Loucy (cell line): ENCODE measurements at regions not wholly inside any gene's neighbourhood (a gene's known extent, or its start where the extent isn't known, plus 50 kb on each side); places are given as distances from the start of the nearest gene placed in this dataset.

Source experiments
- H2AFZ ChIP-seq: fragments of 200-600 bp; sonication (generic); 2 replicates; pipeline ENCODE4 v1.6.0; 2016; ENCODE audit warnings: antibody characterized with exemption, mild to moderate bottlenecking, low read length, moderate library complexity
- H3F3A ChIP-seq: fragments of 200-600 bp; 2 replicates; pipeline ENCODE4 v1.6.0; 2016; ENCODE audit warnings: antibody characterized with exemption, low read depth, mild to moderate bottlenecking
- H3K27me3 ChIP-seq: fragments of 200-600 bp; sonication (generic); 2 replicates; pipeline ENCODE4 v1.6.1; 2014; ENCODE audit warnings: low read length, mild to moderate bottlenecking; ENCODE audit not compliant: insufficient read depth, poor library complexity, severe bottlenecking
- H3K36me3 ChIP-seq: fragments of 200-600 bp; sonication (generic); 2 replicates; pipeline ENCODE4 v1.6.1; 2016; ENCODE audit warnings: low read length; ENCODE audit not compliant: insufficient read depth
- H3K4me1 ChIP-seq: fragments of 200-600 bp; sonication (generic); 2 replicates; pipeline ENCODE4 v1.5.1; 2014; ENCODE audit warnings: low read length, mild to moderate bottlenecking; ENCODE audit not compliant: insufficient read depth, poor library complexity, severe bottlenecking
- H3K4me2 ChIP-seq: fragments of 200-600 bp; sonication (generic); 2 replicates; pipeline ENCODE4 v1.6.0; 2014; ENCODE audit warnings: antibody characterized with exemption, low read length, low read depth, mild to moderate bottlenecking; ENCODE audit not compliant: poor library complexity, severe bottlenecking
- H3K4me3 ChIP-seq: fragments of 200-600 bp; sonication (generic); 2 replicates; pipeline ENCODE4 v1.5.1; 2014; ENCODE audit warnings: low read length, mild to moderate bottlenecking, mixed read lengths; ENCODE audit not compliant: poor library complexity, severe bottlenecking
- H3K79me2 ChIP-seq: fragments of 200-600 bp; sonication (generic); 2 replicates; pipeline ENCODE4 v1.6.1; 2014; ENCODE audit warnings: low read length; ENCODE audit not compliant: insufficient read depth
- H3K9ac ChIP-seq: fragments of 200-600 bp; sonication (generic); 2 replicates; pipeline ENCODE4 v1.6.0; 2014; ENCODE audit warnings: mild to moderate bottlenecking, low read depth, low read length, moderate library complexity; ENCODE audit not compliant: poor library complexity, severe bottlenecking
- H3K9me2 ChIP-seq: fragments of 200-600 bp; sonication (generic); replicated peaks from 2 replicates; pipeline ENCODE4 v1.6.1; 2016; ENCODE audit warnings: low read depth, low read length, mixed read lengths
- H3K9me3 ChIP-seq: fragments of 200-600 bp; sonication (generic); 2 replicates; pipeline ENCODE4 v1.6.1; 2014; ENCODE audit warnings: mild to moderate bottlenecking, antibody characterized with exemption, low read length, low read depth; ENCODE audit not compliant: insufficient read depth
- H4K20me1 ChIP-seq: fragments of 200-600 bp; sonication (generic); 2 replicates; pipeline ENCODE4 v1.6.0; 2014; ENCODE audit warnings: antibody characterized with exemption, low read length, mild to moderate bottlenecking; ENCODE audit not compliant: insufficient read depth, poor library complexity, severe bottlenecking
- EZH2phosphoT487 ChIP-seq: fragments of 200-600 bp; IDR thresholded peaks from 2 replicates; pipeline ENCODE4 v1.6.1; 2018; ENCODE audit warnings: antibody characterized with exemption, mild to moderate bottlenecking, moderate library complexity, borderline replicate concordance
- TF ChIP-seq, protein P1 (sequence below): fragments of 200-600 bp; sonication (generic); conservative IDR thresholded peaks from 2 replicates; pipeline ENCODE4 v1.5.1; 2014; ENCODE audit warnings: mild to moderate bottlenecking, antibody characterized with exemption, low read length

DNA sequence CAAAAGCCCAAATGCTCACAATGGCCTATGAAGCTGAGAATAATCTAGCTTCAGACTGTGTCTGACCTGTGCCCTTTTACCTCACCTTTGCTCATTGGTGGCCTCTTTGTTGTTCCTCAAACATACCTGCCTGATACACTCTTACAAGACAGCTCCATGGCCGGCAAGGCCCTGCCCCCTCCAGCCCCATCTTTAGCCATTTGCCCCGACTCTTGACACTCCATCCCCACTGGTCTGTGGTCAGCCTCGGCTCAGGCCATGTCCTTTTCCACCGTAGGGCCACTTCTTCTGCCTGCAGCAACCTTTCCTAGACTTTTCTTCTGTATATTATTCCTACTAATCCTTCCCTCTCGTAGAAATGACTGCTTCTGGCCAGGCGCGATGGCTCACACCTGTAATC lies 265.2 kb downstream of the RPS24 start:
- no peak overlapping the region for H2AFZ ChIP-seq
- no peaks in the 10 kb centered on the region for H3K27me3 ChIP-seq
- H3K4me2 ChIP-seq = no peak overlapping the region
- no peaks in the 10 kb centered on the region for H3K79me2 ChIP-seq
- TF ChIP-seq EZH2phosphoT487 = no peak
- TF ChIP-seq, protein P1, sequence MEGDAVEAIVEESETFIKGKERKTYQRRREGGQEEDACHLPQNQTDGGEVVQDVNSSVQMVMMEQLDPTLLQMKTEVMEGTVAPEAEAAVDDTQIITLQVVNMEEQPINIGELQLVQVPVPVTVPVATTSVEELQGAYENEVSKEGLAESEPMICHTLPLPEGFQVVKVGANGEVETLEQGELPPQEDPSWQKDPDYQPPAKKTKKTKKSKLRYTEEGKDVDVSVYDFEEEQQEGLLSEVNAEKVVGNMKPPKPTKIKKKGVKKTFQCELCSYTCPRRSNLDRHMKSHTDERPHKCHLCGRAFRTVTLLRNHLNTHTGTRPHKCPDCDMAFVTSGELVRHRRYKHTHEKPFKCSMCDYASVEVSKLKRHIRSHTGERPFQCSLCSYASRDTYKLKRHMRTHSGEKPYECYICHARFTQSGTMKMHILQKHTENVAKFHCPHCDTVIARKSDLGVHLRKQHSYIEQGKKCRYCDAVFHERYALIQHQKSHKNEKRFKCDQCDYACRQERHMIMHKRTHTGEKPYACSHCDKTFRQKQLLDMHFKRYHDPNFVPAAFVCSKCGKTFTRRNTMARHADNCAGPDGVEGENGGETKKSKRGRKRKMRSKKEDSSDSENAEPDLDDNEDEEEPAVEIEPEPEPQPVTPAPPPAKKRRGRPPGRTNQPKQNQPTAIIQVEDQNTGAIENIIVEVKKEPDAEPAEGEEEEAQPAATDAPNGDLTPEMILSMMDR = no peak
- no peaks in the 10 kb centered on the region for H3K9me2 ChIP-seq
- no peaks in the 10 kb centered on the region for H3K9me3 ChIP-seq
- no peaks in the 10 kb centered on the region for H4K20me1 ChIP-seq
- no peak overlapping the region for H3K9ac ChIP-seq
- peaks cover 3% of the 10 kb centered on the region; the same call in 1 of the 2 replicates for H3F3A ChIP-seq
- H3K4me1 ChIP-seq = peaks cover 18% of the 10 kb centered on the region
- H3K4me3 ChIP-seq = no peak overlapping the region
- no peaks in the 10 kb centered on the region for H3K36me3 ChIP-seq

DNA sequence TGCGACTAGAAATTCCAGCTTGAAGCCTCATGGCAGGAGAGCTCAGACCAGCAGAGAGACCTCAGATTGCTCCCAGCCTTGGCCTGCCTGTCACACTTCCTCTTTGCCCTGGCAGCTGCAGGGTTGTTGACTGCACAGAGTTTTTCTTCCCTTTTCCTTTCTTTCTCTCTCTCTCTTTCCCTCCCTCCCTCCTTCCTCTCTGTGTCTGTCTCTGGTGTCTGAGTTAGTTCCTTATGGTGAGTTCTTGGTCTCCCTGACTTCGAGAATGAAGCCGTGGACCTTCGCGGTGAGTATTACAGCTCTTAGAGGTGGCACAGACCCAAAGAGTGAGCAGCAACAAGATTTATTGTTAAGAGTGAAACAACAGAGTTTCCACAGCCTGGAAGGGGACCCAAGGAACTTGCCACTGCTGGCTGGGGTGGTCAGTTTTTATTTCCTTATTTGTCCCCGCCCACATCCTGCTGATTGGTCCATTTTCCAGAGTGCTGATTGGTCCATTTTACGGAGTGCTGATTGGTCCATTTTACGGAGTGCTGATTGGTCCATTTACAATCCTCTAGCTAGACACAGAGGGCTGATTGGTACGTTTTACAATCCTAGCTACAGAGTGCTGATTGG lies 266.3 kb downstream of the RPS24 start:
- Histone ChIP-seq H3K27me3 (no peaks in the 10 kb centered on the region), H3K9me3 (no peaks in the 10 kb centered on the region), H3K36me3 (no peaks in the 10 kb centered on the region), H3K4me1 (peaks cover 24% of the 10 kb centered on the region), H3K4me2 (no peak overlapping the region), H2AFZ (peak overlapping the region; percentile 46; the same call in 1 of the 2 replicates), H3K79me2 (no peaks in the 10 kb centered on the region), H4K20me1 (no peaks in the 10 kb centered on the region), H3F3A (peaks cover 3% of the 10 kb centered on the region; the same call in 1 of the 2 replicates), H3K9ac (no peak overlapping the region), H3K4me3 (no peak overlapping the region), H3K9me2 (no peaks in the 10 kb centered on the region)
- TF ChIP-seq, protein P1 = no peak
- TF ChIP-seq EZH2phosphoT487 = no peak

DNA sequence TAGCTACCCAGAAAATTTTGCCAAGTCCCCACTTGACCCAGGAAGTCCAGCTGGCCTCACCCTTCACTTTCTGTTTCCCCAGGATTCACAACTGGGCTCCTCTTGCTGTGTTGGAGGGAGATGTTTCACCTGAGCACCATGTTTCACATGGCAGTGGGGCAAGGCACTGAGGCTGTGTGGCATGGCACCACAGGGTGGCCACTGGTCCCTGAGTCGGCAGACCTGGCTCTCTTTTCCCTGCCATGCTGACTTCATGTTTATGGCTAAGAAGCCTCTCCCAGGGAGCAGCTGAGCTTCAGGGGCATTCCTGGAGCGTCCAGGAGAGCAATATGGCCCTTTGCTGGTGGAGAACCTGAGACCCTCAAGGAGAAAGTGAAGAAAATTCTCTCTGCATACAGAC lies 266.9 kb downstream of the RPS24 start:
- no peaks in the 10 kb centered on the region for H3K79me2 ChIP-seq
- no peaks in the 10 kb centered on the region for H4K20me1 ChIP-seq
- TF ChIP-seq, protein P1 = no peak
- TF ChIP-seq EZH2phosphoT487 = no peak
- H3K4me1 ChIP-seq = peaks cover 24% of the 10 kb centered on the region
- no peaks in the 10 kb centered on the region for H3K36me3 ChIP-seq
- no peak overlapping the region for H3K9ac ChIP-seq
- no peak overlapping the region for H2AFZ ChIP-seq
- H3K27me3 ChIP-seq = no peaks in the 10 kb centered on the region
- no peak overlapping the region for H3K4me3 ChIP-seq
- H3K9me2 ChIP-seq = no peaks in the 10 kb centered on the region
- H3K4me2 ChIP-seq = no peak overlapping the region
- H3K9me3 ChIP-seq = no peaks in the 10 kb centered on the region
- H3F3A ChIP-seq = peaks cover 3% of the 10 kb centered on the region; the same call in 1 of the 2 replicates
